Upper lobe of left lung (tissue), 6 donors: ENCODE measurements at regions not wholly inside any gene's neighbourhood (a gene's known extent, or its start where the extent isn't known, plus 50 kb on each side); places are given as distances from the start of the nearest gene placed in this dataset.
"Not testable (repeated sequence)": the region's sequence is repeated elsewhere in the genome, so short reads cannot be mapped to it uniquely, and the experiment has no call there.

Experiments used
- ATAC-seq, 2 donors: fragments of 200-7000 bp; cut with Tn5 transposase; one replicate each; pipeline ENCODE4 v1.9.1; 2022; ENCODE audit warnings: mild to moderate bottlenecking in 2 of 2, moderate library complexity in 2 of 2; ENCODE audit not compliant: low FRiP score in 2 of 2
- DNase-seq, 2 donors: peaks; one replicate each; pipeline ENCODE4 v3.0.0-alpha.2; 2019 to 2020
- H3K27ac ChIP-seq, 4 donors: fragments of 200-600 bp; sonication (generic); one replicate each; pipeline ENCODE4 v1.5.1; 2016 to 2019
- H3K27me3 ChIP-seq, 4 donors: fragments of 200-600 bp; sonication (generic); one replicate each; pipeline ENCODE4 v1.5.1; 2017 to 2019
- H3K36me3 ChIP-seq, 4 donors: fragments of 200-600 bp; sonication (generic); one replicate each; pipeline ENCODE4 v1.5.1; 2016 to 2019
- H3K4me1 ChIP-seq, 4 donors: fragments of 200-600 bp; sonication (generic); one replicate each; pipeline ENCODE4 v1.5.1; 2018 to 2019
- H3K4me3 ChIP-seq, 4 donors: fragments of 200-600 bp; sonication (generic); one replicate each; pipeline ENCODE4 v1.5.1; 2017 to 2019; ENCODE audit warnings: mild to moderate bottlenecking in 2 of 4, moderate library complexity in 1 of 4
- H3K9me3 ChIP-seq, 4 donors: fragments of 200-600 bp; sonication (generic); one replicate each; pipeline ENCODE4 v1.5.1; 2018 to 2019
- CTCF ChIP-seq, 6 experiments: fragments of 450-650 bp in 4 of 6; fragments of 200-600 bp in 2 of 6; sonication (generic) in 2 of 6; IDR thresholded peaks; one replicate each; pipeline ENCODE4 v1.5.1; 2016 to 2019; ENCODE audit warnings: antibody characterized with exemption in 6 of 6
- EP300 ChIP-seq, 4 donors: sonication (generic); formaldehyde crosslinking; IDR thresholded peaks; one replicate each; pipeline ENCODE4 v1.5.1; 2017; ENCODE audit warnings: antibody characterized with exemption in 4 of 4, control low read depth in 2 of 4
- POLR2A ChIP-seq, 4 donors: fragments of 450-650 bp; IDR thresholded peaks; one replicate each; pipeline ENCODE4 v1.5.1; 2016 to 2017; ENCODE audit warnings: antibody characterized with exemption in 4 of 4, mild to moderate bottlenecking in 2 of 4
- POLR2AphosphoS5 ChIP-seq, 2 donors: sonication (generic); formaldehyde crosslinking; IDR thresholded peaks; one replicate each; pipeline ENCODE4 v1.5.1; 2017; ENCODE audit warnings: antibody characterized with exemption in 2 of 2
- WGBS, 2 donors: methylation state at CpG; one replicate each; pipeline ENCODE4 v1.1.5; 2017 to 2018; 5-methylcytosine and 5-hydroxymethylcytosine counted together
- donor health status: DM: no; HTN: no; CAD: no; lungs with moderate emphysema.
- donor health status: DM: no; HTN: yes; CAD: no; lungs with severe emphysema.

- ATAC-seq, H3K9me3 ChIP-seq, H3K36me3 ChIP-seq, H3K4me3 ChIP-seq, H3K4me1 ChIP-seq, DNase-seq, H3K27ac ChIP-seq, H3K27me3 ChIP-seq: not testable (repeated sequence)
These were observed 407.3 kb downstream of the KCNJ18 start for GRCh38 chr17:22099633-22100032.

GRCh38 chr17:22102177-22102576 lies 409.9 kb downstream of the KCNJ18 start:
- Histone ChIP-seq H3K4me1 (no peaks in the 10 kb centered on the region), H3K4me3 (no peak overlapping the region), H3K36me3 (no peaks in the 10 kb centered on the region), H3K9me3 (no peaks in the 10 kb centered on the region), H3K27me3 (no peaks in the 10 kb centered on the region), H3K27ac (no peak overlapping the region)
- DNase-seq: no peak
- WGBS, 2 donors: 74 to 89% methylated on average over 5 to 6 of the region's 6 CpGs
- no peak for ATAC-seq
- no peak for TF ChIP-seq CTCF (IDR thresholded peaks at IDR 0.05)
- TF ChIP-seq POLR2A (IDR thresholded peaks at IDR 0.05): no peak
- no peak for TF ChIP-seq EP300 (IDR thresholded peaks at IDR 0.05)
- no peak for TF ChIP-seq POLR2AphosphoS5 (IDR thresholded peaks at IDR 0.05)

GRCh38 chr17:22116720-22117119 lies 424.4 kb downstream of the KCNJ18 start:
- not testable (repeated sequence) for H3K9me3 ChIP-seq, ATAC-seq, H3K27me3 ChIP-seq, H3K4me1 ChIP-seq, H3K4me3 ChIP-seq, DNase-seq, H3K27ac ChIP-seq, H3K36me3 ChIP-seq
- WGBS, 2 donors: 34 to 43% methylated on average over 3 of the region's 3 CpGs

- H3K27ac ChIP-seq, ATAC-seq, H3K4me1 ChIP-seq, DNase-seq, H3K9me3 ChIP-seq, H3K36me3 ChIP-seq, H3K27me3 ChIP-seq, H3K4me3 ChIP-seq: not testable (repeated sequence)
- 74 to 84% methylated on average over 2 of the region's 2 CpGs for WGBS, 2 donors
These were observed 425.1 kb downstream of the KCNJ18 start for GRCh38 chr17:22117401-22117800.

GRCh38 chr17:22119016-22119415 lies 426.7 kb downstream of the KCNJ18 start:
- H3K4me3 ChIP-seq, H3K27me3 ChIP-seq, H3K9me3 ChIP-seq, H3K27ac ChIP-seq, DNase-seq, ATAC-seq, H3K4me1 ChIP-seq, H3K36me3 ChIP-seq: not testable (repeated sequence)
- WGBS, 2 donors: 81 to 83% methylated on average over 4 to 7 of the region's 7 CpGs

- DNase-seq: not testable (repeated sequence)
These were observed 427.4 kb downstream of the KCNJ18 start for GRCh38 chr17:22119751-22120150.

GRCh38 chr17:22123536-22124281 lies 431.4 kb downstream of the KCNJ18 start:
- DNase-seq (no peak), ATAC-seq (peak; percentile 44 to 61)
- no peaks in the 10 kb centered on the region for H3K9me3 ChIP-seq
- no peaks in the 10 kb centered on the region for H3K36me3 ChIP-seq
- no peaks in the 10 kb centered on the region for H3K27me3 ChIP-seq
- H3K4me3 ChIP-seq: no peak overlapping the region
- WGBS, 2 donors: 39 to 42% methylated on average over 8 of the region's 8 CpGs
- no peak overlapping the region for H3K27ac ChIP-seq
- H3K4me1 ChIP-seq: no peaks in the 10 kb centered on the region
- no peak for TF ChIP-seq POLR2A (IDR thresholded peaks at IDR 0.05)
- TF ChIP-seq CTCF (IDR thresholded peaks at IDR 0.05): no peak
- TF ChIP-seq POLR2AphosphoS5 (IDR thresholded peaks at IDR 0.05): no peak
- TF ChIP-seq EP300 (IDR thresholded peaks at IDR 0.05): no peak

More at GRCh38 chr17:22119751-22120150, 427.4 kb downstream of the KCNJ18 start:
- 85 to 89% methylated on average over 3 of the region's 3 CpGs for WGBS, 2 donors
- not testable (repeated sequence) for H3K4me1 ChIP-seq, H3K27me3 ChIP-seq, H3K36me3 ChIP-seq, H3K27ac ChIP-seq, H3K9me3 ChIP-seq, ATAC-seq, H3K4me3 ChIP-seq
